HEK293T (cell line): ENCODE measurements at regions not wholly inside any gene's neighbourhood (a gene's known extent, or its start where the extent isn't known, plus 50 kb on each side); places are given as distances from the start of the nearest gene placed in this dataset.

ENCODE experiments used
- CTCF ChIA-PET: fragments of 350-600 bp; formaldehyde crosslinking; extraction: SDS; loops from one replicate; lab custom pipeline; 2021; ENCODE audit warnings: antibody characterized with exemption, inconsistent platforms; lab: Yijun Ruan, JAX
- POLR2A ChIA-PET: fragments of 350-600 bp; formaldehyde crosslinking; extraction: SDS; loops from one replicate; lab custom pipeline; 2020; ENCODE audit warnings: antibody characterized with exemption, inconsistent platforms; lab: Yijun Ruan, JAX
- DNase-seq: peaks from one replicate; pipeline ENCODE4 v3.0.0; 2012; ENCODE audit warnings: mixed read lengths; ENCODE audit errors: extremely low spot score
- ARNT ChIP-seq: fragments of 450-650 bp; IDR thresholded peaks from 2 replicates; pipeline ENCODE4 v1.6.1; 2017; ENCODE audit warnings: mild to moderate bottlenecking
- BHLHE40 ChIP-seq: fragments of 450-650 bp; IDR thresholded peaks from 2 replicates; pipeline ENCODE4 v1.6.1; 2016; ENCODE audit warnings: mild to moderate bottlenecking, moderate library complexity, borderline replicate concordance
- CTBP1 ChIP-seq: fragments of 450-650 bp; IDR thresholded peaks from 2 replicates; pipeline ENCODE4 v1.6.1; 2016; ENCODE audit warnings: borderline replicate concordance
- ELF4 ChIP-seq: fragments of 450-650 bp; IDR thresholded peaks from 2 replicates; pipeline ENCODE4 v1.6.1; 2017; ENCODE audit warnings: antibody characterized with exemption
- FOXA1 ChIP-seq: fragments of 450-650 bp; IDR thresholded peaks from 2 replicates; pipeline ENCODE4 v1.6.1; 2016; ENCODE audit warnings: mild to moderate bottlenecking
- FOXK2 ChIP-seq: fragments of 450-650 bp; IDR thresholded peaks from 2 replicates; pipeline ENCODE4 v1.6.1; 2016; ENCODE audit warnings: mild to moderate bottlenecking
- FOXM1 ChIP-seq: fragments of 450-650 bp; IDR thresholded peaks from 2 replicates; pipeline ENCODE4 v1.6.1; 2017; ENCODE audit warnings: mild to moderate bottlenecking, borderline replicate concordance
- HDGF ChIP-seq: fragments of 450-650 bp; IDR thresholded peaks from 2 replicates; pipeline ENCODE4 v1.6.1; 2017; ENCODE audit warnings: antibody characterized with exemption, borderline replicate concordance
- L3MBTL2 ChIP-seq: fragments of 450-650 bp; conservative IDR thresholded peaks from 2 replicates; pipeline ENCODE4 v1.6.1; 2016; ENCODE audit warnings: mild to moderate bottlenecking
- LEF1 ChIP-seq: fragments of 450-650 bp; IDR thresholded peaks from 2 replicates; pipeline ENCODE4 v1.6.1; 2017; ENCODE audit warnings: mild to moderate bottlenecking, borderline replicate concordance
- NFRKB ChIP-seq: fragments of 450-650 bp; IDR thresholded peaks from 2 replicates; pipeline ENCODE4 v1.6.1; 2016; ENCODE audit warnings: mild to moderate bottlenecking, moderate library complexity
- PKNOX1 ChIP-seq: fragments of 450-650 bp; IDR thresholded peaks from 2 replicates; pipeline ENCODE4 v1.6.1; 2016
- SP1 ChIP-seq: fragments of 450-650 bp; IDR thresholded peaks from 2 replicates; pipeline ENCODE4 v1.6.1; 2017
- SUZ12 ChIP-seq: fragments of 450-650 bp; IDR thresholded peaks from 2 replicates; pipeline ENCODE4 v1.6.1; 2016; ENCODE audit warnings: mild to moderate bottlenecking
- TARDBP ChIP-seq: fragments of 450-650 bp; IDR thresholded peaks from 2 replicates; pipeline ENCODE4 v1.6.1; 2016
- ZNF384 ChIP-seq: fragments of 450-650 bp; IDR thresholded peaks from 2 replicates; pipeline ENCODE4 v1.6.1; 2016

- ChIA-PET CTCF (no interaction called here), POLR2A (no interaction called here)
- TF ChIP-seq FOXA1 (no peak), L3MBTL2 (no peak), SP1 (no peak), CTBP1 (no peak), ZNF384 (no peak), ELF4 (no peak), NFRKB (no peak), BHLHE40 (no peak), LEF1 (no peak), HDGF (no peak), FOXK2 (no peak)
- DNase-seq: no peak
These were observed 353.2 kb upstream of the TRIB2 start for GRCh38 chr2:12363569-12363968.

GRCh38 chr2:12369566-12369965 is 347.2 kb upstream of the TRIB2 start:
- ChIA-PET CTCF (no interaction called here), POLR2A (no interaction called here)
- no peak for TF ChIP-seq BHLHE40
- TF ChIP-seq FOXA1: no peak
- no peak for TF ChIP-seq ZNF384
- TF ChIP-seq CTBP1: no peak
- no peak for TF ChIP-seq PKNOX1
- no peak for TF ChIP-seq ELF4
- no peak for TF ChIP-seq LEF1
- no peak for TF ChIP-seq SP1
- TF ChIP-seq TARDBP: no peak
- TF ChIP-seq ARNT: no peak
- TF ChIP-seq FOXM1: no peak
- TF ChIP-seq SUZ12: no peak
- TF ChIP-seq L3MBTL2: no peak
- TF ChIP-seq FOXK2: no peak
- TF ChIP-seq HDGF: no peak
- no peak for TF ChIP-seq NFRKB
- no peak for DNase-seq

GRCh38 chr2:12376025-12376424 is 340.7 kb upstream of the TRIB2 start:
- TF ChIP-seq PKNOX1 (no peak), FOXM1 (no peak), ZNF384 (no peak)
- CTCF ChIA-PET: no interaction called here
- DNase-seq: no peak
- POLR2A ChIA-PET: no interaction called here

- ChIA-PET POLR2A (no interaction called here), CTCF (no interaction called here)
- TF ChIP-seq FOXK2 (no peak), PKNOX1 (no peak), ELF4 (no peak), LEF1 (no peak), SP1 (no peak), CTBP1 (no peak), NFRKB (no peak), FOXA1 (no peak), ZNF384 (no peak), L3MBTL2 (no peak), HDGF (no peak), ARNT (no peak), BHLHE40 (no peak), TARDBP (no peak), SUZ12 (no peak)
- DNase-seq: no peak
These were observed 337.6 kb upstream of the TRIB2 start for GRCh38 chr2:12379143-12379542.

GRCh38 chr2:12381543-12382325 is 335.0 kb upstream of the TRIB2 start:
- POLR2A ChIA-PET: no interaction called here
- CTCF ChIA-PET: no interaction called here

GRCh38 chr2:12382366-12382765 is 334.4 kb upstream of the TRIB2 start:
- ChIA-PET CTCF (no interaction called here), POLR2A (no interaction called here)
- DNase-seq: no peak
- TF ChIP-seq ELF4 (no peak), TARDBP (no peak), BHLHE40 (no peak), ZNF384 (no peak)

More at GRCh38 chr2:12381543-12382325, 335.0 kb upstream of the TRIB2 start:
- TF ChIP-seq LEF1 (no peak), SUZ12 (no peak), HDGF (no peak), ZNF384 (no peak), ARNT (no peak), BHLHE40 (no peak), TARDBP (no peak), FOXK2 (no peak), L3MBTL2 (no peak), NFRKB (no peak), FOXM1 (no peak), SP1 (no peak)
- no peak for DNase-seq
